ENCODE measurements at regions not wholly inside any gene's neighbourhood (a gene's known extent, or its start where the extent isn't known, plus 50 kb on each side); places are given as distances from the start of the nearest gene placed in this dataset.

DNA sequence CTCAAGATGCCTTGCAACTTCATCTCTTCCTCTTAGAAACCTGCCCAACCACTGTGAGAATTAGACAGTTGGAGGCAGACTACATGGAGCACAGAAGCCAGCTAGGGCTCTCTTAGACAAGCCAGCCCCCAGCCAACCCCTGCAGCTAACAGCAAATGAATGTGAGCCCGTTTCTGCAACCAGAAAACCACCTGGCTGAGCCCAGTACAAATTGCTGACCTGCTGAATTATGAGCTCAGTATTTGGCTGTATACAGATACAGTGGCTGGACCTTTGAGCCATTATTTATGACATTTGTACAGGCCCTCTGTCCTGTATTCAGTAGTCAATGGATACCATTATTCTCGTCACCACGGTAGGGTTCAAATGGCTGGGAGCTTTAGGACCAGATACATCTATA is 112.9 kb downstream of the TBX5 start:
- TF ChIP-seq JUND (IDR thresholded peaks at IDR 0.05) (no peak), POLR2AphosphoS5 (IDR thresholded peaks at IDR 0.05; ENCODE audit: low read depth, low read length) (no peak), POLR2A (IDR thresholded peaks at IDR 0.05; ENCODE audit: borderline replicate concordance, extremely low read depth, insufficient read depth, insufficient read length) (no peak), SRF (IDR thresholded peaks at IDR 0.05; ENCODE audit: low read depth) (no peak), EZH2 (IDR thresholded peaks at IDR 0.05) (no peak), ZFX (IDR thresholded peaks at IDR 0.05) (no peak), SP1 (IDR thresholded peaks at IDR 0.05; ENCODE audit: low read depth) (no peak), RAD21 (IDR thresholded peaks at IDR 0.05; ENCODE audit: low read depth) (no peak), MAX (IDR thresholded peaks at IDR 0.05) (no peak), ZNF274 (IDR thresholded peaks at IDR 0.05; ENCODE audit: low read depth, low read length) (no peak)
- TF ChIP-seq, protein P1, sequence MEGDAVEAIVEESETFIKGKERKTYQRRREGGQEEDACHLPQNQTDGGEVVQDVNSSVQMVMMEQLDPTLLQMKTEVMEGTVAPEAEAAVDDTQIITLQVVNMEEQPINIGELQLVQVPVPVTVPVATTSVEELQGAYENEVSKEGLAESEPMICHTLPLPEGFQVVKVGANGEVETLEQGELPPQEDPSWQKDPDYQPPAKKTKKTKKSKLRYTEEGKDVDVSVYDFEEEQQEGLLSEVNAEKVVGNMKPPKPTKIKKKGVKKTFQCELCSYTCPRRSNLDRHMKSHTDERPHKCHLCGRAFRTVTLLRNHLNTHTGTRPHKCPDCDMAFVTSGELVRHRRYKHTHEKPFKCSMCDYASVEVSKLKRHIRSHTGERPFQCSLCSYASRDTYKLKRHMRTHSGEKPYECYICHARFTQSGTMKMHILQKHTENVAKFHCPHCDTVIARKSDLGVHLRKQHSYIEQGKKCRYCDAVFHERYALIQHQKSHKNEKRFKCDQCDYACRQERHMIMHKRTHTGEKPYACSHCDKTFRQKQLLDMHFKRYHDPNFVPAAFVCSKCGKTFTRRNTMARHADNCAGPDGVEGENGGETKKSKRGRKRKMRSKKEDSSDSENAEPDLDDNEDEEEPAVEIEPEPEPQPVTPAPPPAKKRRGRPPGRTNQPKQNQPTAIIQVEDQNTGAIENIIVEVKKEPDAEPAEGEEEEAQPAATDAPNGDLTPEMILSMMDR (IDR thresholded peaks at IDR 0.05 in 2 of 3, conservative IDR thresholded peaks at IDR 0.05 in 1 of 3; ENCODE audit: borderline replicate concordance in 1 of 3, insufficient read depth in 1 of 3, low read depth in 2 of 3, low read length in 2 of 3), result no peak
- TF ChIP-seq, protein P2, sequence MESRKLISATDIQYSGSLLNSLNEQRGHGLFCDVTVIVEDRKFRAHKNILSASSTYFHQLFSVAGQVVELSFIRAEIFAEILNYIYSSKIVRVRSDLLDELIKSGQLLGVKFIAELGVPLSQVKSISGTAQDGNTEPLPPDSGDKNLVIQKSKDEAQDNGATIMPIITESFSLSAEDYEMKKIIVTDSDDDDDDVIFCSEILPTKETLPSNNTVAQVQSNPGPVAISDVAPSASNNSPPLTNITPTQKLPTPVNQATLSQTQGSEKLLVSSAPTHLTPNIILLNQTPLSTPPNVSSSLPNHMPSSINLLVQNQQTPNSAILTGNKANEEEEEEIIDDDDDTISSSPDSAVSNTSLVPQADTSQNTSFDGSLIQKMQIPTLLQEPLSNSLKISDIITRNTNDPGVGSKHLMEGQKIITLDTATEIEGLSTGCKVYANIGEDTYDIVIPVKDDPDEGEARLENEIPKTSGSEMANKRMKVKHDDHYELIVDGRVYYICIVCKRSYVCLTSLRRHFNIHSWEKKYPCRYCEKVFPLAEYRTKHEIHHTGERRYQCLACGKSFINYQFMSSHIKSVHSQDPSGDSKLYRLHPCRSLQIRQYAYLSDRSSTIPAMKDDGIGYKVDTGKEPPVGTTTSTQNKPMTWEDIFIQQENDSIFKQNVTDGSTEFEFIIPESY (IDR thresholded peaks at IDR 0.05; ENCODE audit: extremely low read depth, insufficient replicate concordance, low read length), result no peak
